ENCODE measurements at regions not wholly inside any gene's neighbourhood (a gene's known extent, or its start where the extent isn't known, plus 50 kb on each side); places are given as distances from the start of the nearest gene placed in this dataset.

DNA sequence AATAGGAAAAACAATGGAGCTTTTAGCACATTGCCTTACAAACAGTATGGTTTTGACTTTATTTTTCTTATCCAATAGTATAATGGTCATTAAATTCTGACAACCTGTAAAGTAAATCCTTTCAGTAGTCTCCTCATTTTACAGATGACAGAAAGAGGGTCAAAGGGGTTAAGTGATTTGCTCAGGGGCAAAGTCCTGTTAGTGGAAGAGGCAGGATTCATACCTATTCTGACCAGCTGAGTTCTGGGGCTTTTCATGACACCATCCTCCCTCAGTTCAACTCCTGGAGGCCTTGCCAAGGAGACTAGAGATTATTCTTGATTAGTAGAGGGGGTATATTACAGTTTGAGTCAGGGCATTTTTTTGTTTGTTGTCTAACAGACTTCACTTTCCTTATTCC, 278.7 kb upstream of the DUSP10 start:
- Histone ChIP-seq H3K4me3 (replicated peaks; ENCODE audit: low read depth, low read length) (no peak overlapping the region), H3K27me3 (replicated peaks; ENCODE audit: control insufficient read depth, insufficient read depth, low read length) (no peaks in the 10 kb centered on the region), H3K36me3 (ENCODE audit: control insufficient read depth, insufficient read depth, low read length) (no peaks in the 10 kb centered on the region)
- no peak for TF ChIP-seq CTCF (IDR thresholded peaks at IDR 0.05; ENCODE audit: insufficient read depth, low read length, poor library complexity, severe bottlenecking)
- no peak for DNase-seq (ENCODE audit: extremely low read depth, insufficient read length)

GRCh38 chr1:222019029-222019428, 277.1 kb upstream of the DUSP10 start:
- TF ChIP-seq CTCF (IDR thresholded peaks at IDR 0.05; ENCODE audit: insufficient read depth, low read length, poor library complexity, severe bottlenecking): no peak
- no peak for DNase-seq (ENCODE audit: extremely low read depth, insufficient read length)
- no peaks in the 10 kb centered on the region for H3K27me3 ChIP-seq (replicated peaks; ENCODE audit: control insufficient read depth, insufficient read depth, low read length)
- H3K4me3 ChIP-seq (replicated peaks; ENCODE audit: low read depth, low read length): no peak overlapping the region
- no peaks in the 10 kb centered on the region for H3K36me3 ChIP-seq (ENCODE audit: control insufficient read depth, insufficient read depth, low read length)

GRCh38 chr1:222018041-222018440, 276.2 kb upstream of the DUSP10 start:
- TF ChIP-seq CTCF (IDR thresholded peaks at IDR 0.05; ENCODE audit: insufficient read depth, low read length, poor library complexity, severe bottlenecking): no peak
- Histone ChIP-seq H3K36me3 (ENCODE audit: control insufficient read depth, insufficient read depth, low read length) (no peaks in the 10 kb centered on the region), H3K27me3 (replicated peaks; ENCODE audit: control insufficient read depth, insufficient read depth, low read length) (no peaks in the 10 kb centered on the region), H3K4me3 (replicated peaks; ENCODE audit: low read depth, low read length) (no peak overlapping the region)
- no peak for DNase-seq (ENCODE audit: extremely low read depth, insufficient read length)

DNA sequence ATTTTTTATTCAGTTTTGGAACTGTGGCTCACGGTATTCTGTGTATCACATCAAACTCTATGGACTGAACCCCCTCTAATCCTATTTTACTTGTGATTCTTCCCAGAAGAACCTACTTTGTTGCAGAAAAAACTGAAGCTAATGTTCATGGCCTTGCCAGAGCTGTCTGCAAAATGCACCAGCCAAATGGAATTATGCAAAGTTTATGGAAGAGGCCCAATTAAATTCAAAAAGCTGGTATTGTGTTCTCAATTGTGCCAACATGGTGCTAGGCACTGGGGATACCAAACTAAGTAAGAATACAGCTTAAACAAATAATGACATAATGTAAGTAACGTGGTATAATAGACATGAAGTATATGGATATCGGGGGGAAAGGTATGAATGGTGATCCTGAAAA, 273.8 kb upstream of the DUSP10 start:
- no peak for TF ChIP-seq CTCF (IDR thresholded peaks at IDR 0.05; ENCODE audit: insufficient read depth, low read length, poor library complexity, severe bottlenecking)
- DNase-seq (ENCODE audit: extremely low read depth, insufficient read length): no peak
- no peak overlapping the region for H3K4me3 ChIP-seq (replicated peaks; ENCODE audit: low read depth, low read length)
- no peaks in the 10 kb centered on the region for H3K36me3 ChIP-seq (ENCODE audit: control insufficient read depth, insufficient read depth, low read length)
- no peaks in the 10 kb centered on the region for H3K27me3 ChIP-seq (replicated peaks; ENCODE audit: control insufficient read depth, insufficient read depth, low read length)

- TF ChIP-seq CTCF (IDR thresholded peaks at IDR 0.05; ENCODE audit: insufficient read depth, low read length, poor library complexity, severe bottlenecking): no peak
- Histone ChIP-seq H3K4me3 (replicated peaks; ENCODE audit: low read depth, low read length) (no peak overlapping the region), H3K27me3 (replicated peaks; ENCODE audit: control insufficient read depth, insufficient read depth, low read length) (no peaks in the 10 kb centered on the region), H3K36me3 (ENCODE audit: control insufficient read depth, insufficient read depth, low read length) (no peaks in the 10 kb centered on the region)
- DNase-seq (ENCODE audit: extremely low read depth, insufficient read length): no peak
Observed at GRCh38 chr1:222014001-222014400, 272.1 kb upstream of the DUSP10 start.

DNA sequence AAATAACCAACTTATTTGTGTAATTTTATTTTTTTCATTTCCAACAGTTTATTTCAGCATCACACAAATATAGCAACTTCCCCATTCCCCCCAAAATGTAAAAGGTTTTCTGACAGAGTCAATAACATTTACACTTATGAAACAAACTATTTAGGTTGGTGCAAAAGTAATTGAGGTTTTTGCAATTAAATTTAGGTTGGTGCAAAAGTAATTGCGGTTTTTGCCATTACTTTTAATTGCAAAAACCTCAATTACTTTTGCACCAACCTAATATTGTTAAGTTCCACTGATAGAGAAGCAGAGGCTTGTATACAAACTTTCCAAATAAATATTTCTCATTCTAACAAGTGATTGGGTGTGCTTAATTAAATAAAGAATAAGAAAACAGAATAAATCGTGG, 270.9 kb upstream of the DUSP10 start:
- Histone ChIP-seq H3K27me3 (replicated peaks; ENCODE audit: control insufficient read depth, insufficient read depth, low read length) (no peaks in the 10 kb centered on the region), H3K36me3 (ENCODE audit: control insufficient read depth, insufficient read depth, low read length) (no peaks in the 10 kb centered on the region), H3K4me3 (replicated peaks; ENCODE audit: low read depth, low read length) (no peak overlapping the region)
- DNase-seq (ENCODE audit: extremely low read depth, insufficient read length): no peak
- no peak for TF ChIP-seq CTCF (IDR thresholded peaks at IDR 0.05; ENCODE audit: insufficient read depth, low read length, poor library complexity, severe bottlenecking)

All from GM06990 (cell line).